Panc1 (cell line): ENCODE measurements at regions not wholly inside any gene's neighbourhood (a gene's known extent, or its start where the extent isn't known, plus 50 kb on each side); places are given as distances from the start of the nearest gene placed in this dataset.

ENCODE experiments used
- ATAC-seq: fragments of 200-7000 bp; cut with Tn5 transposase; 2 replicates; pipeline ENCODE4 v1.9.1; 2020; ENCODE audit warnings: mild to moderate bottlenecking, moderate library complexity
- BruUV-seq: library from RNA; stranded (reverse); fragments of 400-500 nt; replicated peaks from 2 replicates; lab custom pipeline; 2021; lab: Mats Ljungman, UMichigan
- CTCF ChIA-PET: fragments of 300-600 bp; sonication (Branson Sonifier 250); formaldehyde crosslinking; loops from one replicate; lab custom pipeline; 2022; ENCODE audit warnings: antibody characterized with exemption; lab: Charles Lee
- POLR2A ChIA-PET: fragments of 300-600 bp; sonication (Branson Sonifier 250); formaldehyde crosslinking; loops from one replicate; lab custom pipeline; 2022; ENCODE audit warnings: antibody characterized with exemption; lab: Charles Lee
- DNase-seq: peaks from one replicate; pipeline ENCODE4 v3.0.0-alpha.2; 2010; ENCODE audit warnings: low read depth, low spot score
- H3K27ac ChIP-seq: 2 replicates; pipeline ENCODE4 v1.5.1; 2011; ENCODE audit warnings: mild to moderate bottlenecking, low read length, inconsistent platforms
- H3K27me3 ChIP-seq: fragments of 200-500 bp; sonication (Bioruptor generic); 2 replicates; pipeline ENCODE4 v1.6.0; 2014; ENCODE audit warnings: low read length, inconsistent platforms; ENCODE audit not compliant: control insufficient read depth, insufficient read depth
- H3K36me3 ChIP-seq: fragments of 200-500 bp; sonication (Bioruptor generic); 2 replicates; pipeline ENCODE4 v1.5.1; 2014; ENCODE audit warnings: inconsistent platforms, mild to moderate bottlenecking, low read length, moderate library complexity; ENCODE audit not compliant: control insufficient read depth, insufficient read depth
- H3K4me1 ChIP-seq: 2 replicates; pipeline ENCODE4 v1.5.1; 2011; ENCODE audit warnings: inconsistent platforms, mild to moderate bottlenecking, low read length, moderate library complexity; ENCODE audit not compliant: control insufficient read depth, insufficient read depth
- H3K4me3 ChIP-seq, 2 experiments: 2 replicates each; pipeline ENCODE4 v1.5.1; 2011 to 2012; ENCODE audit warnings: low read depth in 2 of 2, low read length in 2 of 2, mild to moderate bottlenecking in 2 of 2, inconsistent platforms in 1 of 2, moderate library complexity in 1 of 2
- H3K9me3 ChIP-seq: fragments of 200-500 bp; sonication (Bioruptor generic); 2 replicates; pipeline ENCODE4 v1.5.1; 2014; ENCODE audit warnings: low read depth, mild to moderate bottlenecking, inconsistent platforms, low read length, moderate library complexity; ENCODE audit not compliant: control insufficient read depth, insufficient read depth
- POLR2AphosphoS5 ChIP-seq: IDR thresholded peaks from 2 replicates; pipeline ENCODE4 v1.6.1; 2012; ENCODE audit warnings: mild to moderate bottlenecking, low read depth, low read length, moderate library complexity
- SIN3A ChIP-seq: IDR thresholded peaks from 2 replicates; pipeline ENCODE4 v1.6.1; 2012; ENCODE audit warnings: low read depth, mild to moderate bottlenecking, low read length, moderate library complexity, borderline replicate concordance; ENCODE audit not compliant: insufficient read depth
- TCF7L2 ChIP-seq: IDR thresholded peaks from 2 replicates; pipeline ENCODE4 v1.6.1; 2011; ENCODE audit warnings: mild to moderate bottlenecking, low read depth, low read length, inconsistent platforms
- in situ Hi-C: cut with HindIII; loops from 2 replicates; pipeline ENCODE4 v1.10.0; 2016; ENCODE audit warnings: low sequenced_read_pairs, low pct_unique_long_range_greater_than_20kb
- intact Hi-C: fragments of 100-400 bp; cut with micrococcal nuclease; formaldehyde crosslinking; loops from one replicate; pipeline ENCODE4 v1.10.0; 2022; ENCODE audit not compliant: unreplicated experiment
- TF ChIP-seq, protein P1 (sequence below), 2 experiments: IDR thresholded peaks; 2 replicates each; pipeline ENCODE4 v1.6.1; 2011 to 2012; ENCODE audit warnings: low read depth in 2 of 2, control low read depth in 1 of 2, low read length in 1 of 2, mild to moderate bottlenecking in 1 of 2, moderate library complexity in 1 of 2; ENCODE audit not compliant: insufficient read depth in 1 of 2
- TF ChIP-seq, protein P2 (sequence below): fragments of 450-650 bp; IDR thresholded peaks from 2 replicates; pipeline ENCODE4 v1.5.1; 2017; ENCODE audit warnings: mild to moderate bottlenecking

DNA sequence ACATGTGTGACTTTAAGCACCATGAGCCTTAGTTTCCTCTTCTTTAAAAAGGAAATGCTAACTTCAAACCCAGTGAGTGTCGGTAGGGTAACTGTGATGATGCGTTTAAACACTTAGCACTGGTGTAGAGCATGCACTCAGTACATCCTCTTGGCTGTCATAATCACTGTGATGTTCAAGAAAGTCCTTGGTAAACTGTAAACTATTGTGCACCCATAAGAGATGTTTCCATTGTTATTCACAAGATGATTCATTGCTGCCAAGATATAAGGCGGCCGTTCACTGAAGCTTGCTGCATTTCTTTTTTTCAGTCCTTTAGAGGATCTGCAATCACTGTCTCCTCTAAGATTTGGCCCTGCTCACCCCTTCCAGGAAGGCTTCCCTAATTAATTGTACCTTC is 61.8 kb upstream of the DAB1 start:
- no peak overlapping the region for H3K4me3 ChIP-seq
- no peak overlapping the region for H3K27ac ChIP-seq
- no TSS peak for BruUV-seq
- H3K4me1 ChIP-seq = no peaks in the 10 kb centered on the region
- H3K27me3 ChIP-seq = no peaks in the 10 kb centered on the region
- H3K9me3 ChIP-seq = no peaks in the 10 kb centered on the region
- DNase-seq = no peak
- in situ Hi-C loops (no loop called here), intact Hi-C loops (no loop called here)
- H3K36me3 ChIP-seq = no peaks in the 10 kb centered on the region
- CTCF ChIA-PET = no interaction called here
- no peak for TF ChIP-seq POLR2AphosphoS5
- TF ChIP-seq, protein P1, sequence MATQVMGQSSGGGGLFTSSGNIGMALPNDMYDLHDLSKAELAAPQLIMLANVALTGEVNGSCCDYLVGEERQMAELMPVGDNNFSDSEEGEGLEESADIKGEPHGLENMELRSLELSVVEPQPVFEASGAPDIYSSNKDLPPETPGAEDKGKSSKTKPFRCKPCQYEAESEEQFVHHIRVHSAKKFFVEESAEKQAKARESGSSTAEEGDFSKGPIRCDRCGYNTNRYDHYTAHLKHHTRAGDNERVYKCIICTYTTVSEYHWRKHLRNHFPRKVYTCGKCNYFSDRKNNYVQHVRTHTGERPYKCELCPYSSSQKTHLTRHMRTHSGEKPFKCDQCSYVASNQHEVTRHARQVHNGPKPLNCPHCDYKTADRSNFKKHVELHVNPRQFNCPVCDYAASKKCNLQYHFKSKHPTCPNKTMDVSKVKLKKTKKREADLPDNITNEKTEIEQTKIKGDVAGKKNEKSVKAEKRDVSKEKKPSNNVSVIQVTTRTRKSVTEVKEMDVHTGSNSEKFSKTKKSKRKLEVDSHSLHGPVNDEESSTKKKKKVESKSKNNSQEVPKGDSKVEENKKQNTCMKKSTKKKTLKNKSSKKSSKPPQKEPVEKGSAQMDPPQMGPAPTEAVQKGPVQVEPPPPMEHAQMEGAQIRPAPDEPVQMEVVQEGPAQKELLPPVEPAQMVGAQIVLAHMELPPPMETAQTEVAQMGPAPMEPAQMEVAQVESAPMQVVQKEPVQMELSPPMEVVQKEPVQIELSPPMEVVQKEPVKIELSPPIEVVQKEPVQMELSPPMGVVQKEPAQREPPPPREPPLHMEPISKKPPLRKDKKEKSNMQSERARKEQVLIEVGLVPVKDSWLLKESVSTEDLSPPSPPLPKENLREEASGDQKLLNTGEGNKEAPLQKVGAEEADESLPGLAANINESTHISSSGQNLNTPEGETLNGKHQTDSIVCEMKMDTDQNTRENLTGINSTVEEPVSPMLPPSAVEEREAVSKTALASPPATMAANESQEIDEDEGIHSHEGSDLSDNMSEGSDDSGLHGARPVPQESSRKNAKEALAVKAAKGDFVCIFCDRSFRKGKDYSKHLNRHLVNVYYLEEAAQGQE (IDR thresholded peaks at IDR 0.05; ENCODE audit: insufficient read depth in 1 of 2, low read depth in 2 of 2, low read length in 1 of 2) = no peak
- TF ChIP-seq SIN3A = no peak
- TF ChIP-seq, protein P2, sequence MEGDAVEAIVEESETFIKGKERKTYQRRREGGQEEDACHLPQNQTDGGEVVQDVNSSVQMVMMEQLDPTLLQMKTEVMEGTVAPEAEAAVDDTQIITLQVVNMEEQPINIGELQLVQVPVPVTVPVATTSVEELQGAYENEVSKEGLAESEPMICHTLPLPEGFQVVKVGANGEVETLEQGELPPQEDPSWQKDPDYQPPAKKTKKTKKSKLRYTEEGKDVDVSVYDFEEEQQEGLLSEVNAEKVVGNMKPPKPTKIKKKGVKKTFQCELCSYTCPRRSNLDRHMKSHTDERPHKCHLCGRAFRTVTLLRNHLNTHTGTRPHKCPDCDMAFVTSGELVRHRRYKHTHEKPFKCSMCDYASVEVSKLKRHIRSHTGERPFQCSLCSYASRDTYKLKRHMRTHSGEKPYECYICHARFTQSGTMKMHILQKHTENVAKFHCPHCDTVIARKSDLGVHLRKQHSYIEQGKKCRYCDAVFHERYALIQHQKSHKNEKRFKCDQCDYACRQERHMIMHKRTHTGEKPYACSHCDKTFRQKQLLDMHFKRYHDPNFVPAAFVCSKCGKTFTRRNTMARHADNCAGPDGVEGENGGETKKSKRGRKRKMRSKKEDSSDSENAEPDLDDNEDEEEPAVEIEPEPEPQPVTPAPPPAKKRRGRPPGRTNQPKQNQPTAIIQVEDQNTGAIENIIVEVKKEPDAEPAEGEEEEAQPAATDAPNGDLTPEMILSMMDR = no peak
- no peak for TF ChIP-seq TCF7L2
- POLR2A ChIA-PET = no interaction called here
- no peak for ATAC-seq

DNA sequence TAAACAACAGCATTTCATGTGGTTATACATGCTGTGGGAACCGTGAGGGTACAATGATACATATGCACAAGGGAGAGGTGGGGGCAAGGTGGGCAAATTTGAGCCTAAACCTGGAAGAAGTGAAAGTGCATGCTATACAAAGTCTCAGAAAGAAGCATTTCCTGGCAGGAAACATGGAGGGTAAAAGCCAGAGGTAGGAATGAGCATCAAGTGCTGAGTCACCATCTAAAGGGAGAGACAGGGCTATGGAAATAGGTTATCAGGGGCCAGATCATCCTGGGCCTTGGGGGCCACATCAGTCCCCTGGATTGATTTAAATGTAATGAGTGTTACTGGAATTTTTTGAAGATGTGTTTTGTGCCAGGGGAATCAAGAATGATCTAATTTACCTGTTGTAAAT is 60.1 kb upstream of the DAB1 start:
- no peaks in the 10 kb centered on the region for H3K4me1 ChIP-seq
- POLR2A ChIA-PET = no interaction called here
- CTCF ChIA-PET = no interaction called here
- DNase-seq (no peak), ATAC-seq (no peak)
- H3K27me3 ChIP-seq = no peaks in the 10 kb centered on the region
- no peak overlapping the region for H3K4me3 ChIP-seq
- intact Hi-C loops (no loop called here), in situ Hi-C loops (no loop called here)
- no peak overlapping the region for H3K27ac ChIP-seq
- no TSS peak for BruUV-seq
- no peaks in the 10 kb centered on the region for H3K9me3 ChIP-seq
- H3K36me3 ChIP-seq = no peaks in the 10 kb centered on the region
- TF ChIP-seq, protein P2 = no peak
- TF ChIP-seq, protein P1 (IDR thresholded peaks at IDR 0.05; ENCODE audit: insufficient read depth in 1 of 2, low read depth in 2 of 2, low read length in 1 of 2) = no peak
- TF ChIP-seq SIN3A = no peak
- no peak for TF ChIP-seq POLR2AphosphoS5
- TF ChIP-seq TCF7L2 = no peak
